Liver (tissue), 2 donors: ENCODE measurements at regions not wholly inside any gene's neighbourhood (a gene's known extent, or its start where the extent isn't known, plus 50 kb on each side); places are given as distances from the start of the nearest gene placed in this dataset.

Source experiments
- YY1 ChIP-seq: IDR thresholded peaks from 2 replicates; pipeline ENCODE4 v1.6.1; 2016; ENCODE audit warnings: antibody characterized with exemption, mild to moderate bottlenecking
- TF ChIP-seq, protein P1 (sequence below): fragments of 150-350 bp; IDR thresholded peaks from 2 replicates; pipeline ENCODE4 v1.5.1; 2017; ENCODE audit warnings: improper control_type of control experiment, low read depth, low read length; ENCODE audit not compliant: missing input control
- donor health status: healthy.

DNA sequence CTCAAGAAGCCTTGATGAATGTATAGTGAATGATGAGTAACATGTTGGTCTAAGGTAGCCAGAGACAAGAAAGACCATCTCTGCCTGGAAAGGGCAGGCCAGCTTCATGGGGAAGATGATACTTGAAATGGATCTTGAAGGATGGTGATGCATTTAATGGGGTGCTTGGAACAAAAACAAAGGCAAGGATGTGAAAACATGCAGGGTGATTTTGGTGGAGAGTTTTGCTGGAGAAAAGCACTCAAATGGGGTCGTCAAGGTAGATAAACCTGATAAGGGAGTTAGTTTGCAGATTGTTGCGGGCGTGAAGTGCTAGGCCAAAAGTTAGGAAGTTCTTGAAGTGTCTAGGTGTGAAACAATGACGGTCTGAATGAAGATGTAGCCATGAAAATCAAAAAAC is 205.4 kb downstream of the HLX start:
- no peak for TF ChIP-seq YY1
- TF ChIP-seq, protein P1, sequence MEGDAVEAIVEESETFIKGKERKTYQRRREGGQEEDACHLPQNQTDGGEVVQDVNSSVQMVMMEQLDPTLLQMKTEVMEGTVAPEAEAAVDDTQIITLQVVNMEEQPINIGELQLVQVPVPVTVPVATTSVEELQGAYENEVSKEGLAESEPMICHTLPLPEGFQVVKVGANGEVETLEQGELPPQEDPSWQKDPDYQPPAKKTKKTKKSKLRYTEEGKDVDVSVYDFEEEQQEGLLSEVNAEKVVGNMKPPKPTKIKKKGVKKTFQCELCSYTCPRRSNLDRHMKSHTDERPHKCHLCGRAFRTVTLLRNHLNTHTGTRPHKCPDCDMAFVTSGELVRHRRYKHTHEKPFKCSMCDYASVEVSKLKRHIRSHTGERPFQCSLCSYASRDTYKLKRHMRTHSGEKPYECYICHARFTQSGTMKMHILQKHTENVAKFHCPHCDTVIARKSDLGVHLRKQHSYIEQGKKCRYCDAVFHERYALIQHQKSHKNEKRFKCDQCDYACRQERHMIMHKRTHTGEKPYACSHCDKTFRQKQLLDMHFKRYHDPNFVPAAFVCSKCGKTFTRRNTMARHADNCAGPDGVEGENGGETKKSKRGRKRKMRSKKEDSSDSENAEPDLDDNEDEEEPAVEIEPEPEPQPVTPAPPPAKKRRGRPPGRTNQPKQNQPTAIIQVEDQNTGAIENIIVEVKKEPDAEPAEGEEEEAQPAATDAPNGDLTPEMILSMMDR = no peak
